SW 1271 (cell line): ENCODE measurements at regions not wholly inside any gene's neighbourhood (a gene's known extent, or its start where the extent isn't known, plus 50 kb on each side); places are given as distances from the start of the nearest gene placed in this dataset.
"Not testable (repeated sequence)": the region's sequence is repeated elsewhere in the genome, so short reads cannot be mapped to it uniquely, and the experiment has no call there.

ENCODE experiments used
- DNase-seq, 2 experiments: peaks; one replicate each; lab custom pipeline; 2025; lab: John Stamatoyannopoulos, UW

GRCh38 chrX:46223499-46223898 is 321.7 kb downstream of the ZNF674 start:
- DNase-seq = not testable (repeated sequence)

DNA sequence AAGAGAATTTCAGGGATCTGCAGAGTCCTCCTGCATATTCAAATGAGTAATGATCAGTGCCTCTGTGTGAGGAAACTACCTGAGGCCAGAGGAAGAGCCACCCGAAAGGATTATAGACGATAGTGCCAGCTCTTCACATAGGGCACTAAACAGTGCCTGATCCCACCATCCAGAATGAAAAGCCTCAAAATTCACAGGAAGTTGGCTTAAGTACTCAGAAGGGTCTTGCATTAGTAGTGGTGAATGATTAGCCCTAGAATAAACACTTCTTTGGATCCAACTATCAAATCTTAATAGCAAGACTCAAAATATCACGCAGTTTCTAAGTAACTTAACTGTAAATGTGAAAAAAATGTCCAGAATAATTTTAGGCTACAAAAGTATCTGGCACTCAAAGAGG is 324.4 kb downstream of the ZNF674 start:
- no peak for DNase-seq

DNA sequence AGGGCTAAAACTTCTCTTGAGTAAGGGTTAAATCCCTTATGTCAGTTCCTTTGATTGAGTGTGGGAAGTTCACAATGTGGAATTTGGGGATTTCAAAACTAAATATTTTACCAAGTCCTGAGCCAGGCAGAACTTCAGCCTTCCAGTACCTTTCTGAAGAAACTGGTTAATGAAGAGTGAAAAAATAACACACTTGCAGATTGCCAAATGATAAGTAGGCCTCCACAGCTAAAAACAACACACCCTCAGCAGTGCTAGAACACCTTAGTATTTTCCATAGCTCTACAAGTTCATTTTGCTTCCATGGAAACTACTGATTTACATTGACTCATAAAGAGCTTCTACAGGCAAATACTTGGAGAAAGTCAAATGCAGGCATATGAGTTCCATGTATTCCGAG is 326.8 kb downstream of the ZNF674 start:
- DNase-seq = no peak

- DNase-seq = no peak
Observed at GRCh38 chrX:46216406-46216805, 328.8 kb downstream of the ZNF674 start.

DNA sequence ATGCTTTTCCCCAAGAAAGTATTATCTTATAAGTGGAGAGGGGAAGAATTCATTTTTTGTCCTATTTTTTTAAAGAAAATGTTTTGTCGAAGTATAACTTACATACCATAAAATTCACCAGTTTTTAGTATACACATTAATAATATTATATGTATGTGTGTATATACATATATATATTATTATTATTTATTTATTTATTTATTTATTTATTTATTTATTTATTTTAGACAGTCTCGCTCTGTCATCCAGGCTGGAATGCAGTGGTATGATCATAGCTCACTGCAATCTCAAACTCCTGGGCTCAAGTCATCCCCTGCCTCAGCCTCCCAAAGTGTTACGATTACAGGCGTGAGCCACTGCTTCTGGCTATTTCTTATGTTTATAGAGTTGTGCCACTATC is 334.1 kb downstream of the ZNF674 start:
- DNase-seq = no peak

DNA sequence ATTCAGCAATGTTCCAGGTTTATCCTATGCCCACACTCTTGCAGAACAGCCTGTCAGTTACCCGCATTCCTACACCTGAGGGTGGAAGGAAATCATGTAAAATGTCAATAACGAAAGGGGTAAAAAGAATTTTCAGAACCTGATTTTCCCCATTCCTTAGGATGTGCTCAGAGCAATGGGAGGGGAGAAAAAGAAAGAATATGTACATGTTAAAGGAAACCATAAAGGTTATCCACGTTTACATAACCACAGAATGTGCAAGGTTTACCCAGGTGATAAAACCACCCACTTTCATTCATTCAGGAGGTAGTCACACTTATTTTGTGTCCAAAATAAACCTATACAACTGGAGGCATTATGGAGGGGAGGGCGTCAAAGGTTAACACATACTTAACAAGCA is 335.5 kb downstream of the ZNF674 start:
- DNase-seq = no peak

GRCh38 chrX:46209037-46209436 is 336.2 kb downstream of the ZNF674 start:
- DNase-seq = no peak

- DNase-seq = no peak
Observed at GRCh38 chrX:46208225-46208854, 336.9 kb downstream of the ZNF674 start.

- DNase-seq = no peak
Observed at GRCh38 chrX:46204721-46205422, 340.3 kb downstream of the ZNF674 start.

- no peak for DNase-seq
Observed at GRCh38 chrX:46202733-46203514, 342.3 kb downstream of the ZNF674 start.

DNA sequence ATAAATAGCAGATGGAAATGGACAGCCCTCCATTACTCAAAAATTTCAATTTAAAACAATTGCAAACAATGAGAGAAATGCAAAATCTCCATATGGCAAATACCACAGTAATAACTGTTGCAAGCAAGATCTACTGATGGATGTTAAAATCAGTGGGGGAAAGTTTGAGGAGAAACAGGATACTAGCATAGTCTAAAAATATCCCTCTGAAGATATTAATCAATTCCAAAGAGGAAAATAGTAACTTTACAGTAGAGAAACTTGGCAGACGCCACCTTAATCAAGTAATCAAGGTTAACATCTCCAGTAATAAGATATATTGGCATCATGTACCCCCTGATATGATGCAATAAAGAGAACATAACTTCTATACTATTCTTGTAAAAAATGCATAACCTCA is 344.8 kb downstream of the ZNF674 start:
- no peak for DNase-seq

- no peak for DNase-seq
Observed at GRCh38 chrX:46198858-46199257, 346.4 kb downstream of the ZNF674 start.

DNA sequence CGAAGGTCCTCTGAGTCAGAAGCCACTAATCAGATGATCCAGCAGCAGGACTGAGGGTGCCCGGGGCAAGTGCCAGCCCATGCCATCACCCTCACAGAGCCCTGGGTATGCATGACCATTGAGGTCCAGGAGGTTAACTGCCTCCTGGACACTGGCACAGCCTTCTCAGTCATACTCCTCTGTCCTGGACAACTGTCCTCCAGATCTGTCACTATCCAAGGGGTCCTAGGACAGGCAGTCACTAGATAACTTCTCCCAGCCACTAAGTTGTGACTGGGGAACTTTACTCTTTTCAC is 358.5 kb downstream of the ZNF674 start:
- DNase-seq = not testable (repeated sequence)

GRCh38 chrX:46185923-46186810 is 359.1 kb downstream of the ZNF674 start:
- no peak for DNase-seq

DNA sequence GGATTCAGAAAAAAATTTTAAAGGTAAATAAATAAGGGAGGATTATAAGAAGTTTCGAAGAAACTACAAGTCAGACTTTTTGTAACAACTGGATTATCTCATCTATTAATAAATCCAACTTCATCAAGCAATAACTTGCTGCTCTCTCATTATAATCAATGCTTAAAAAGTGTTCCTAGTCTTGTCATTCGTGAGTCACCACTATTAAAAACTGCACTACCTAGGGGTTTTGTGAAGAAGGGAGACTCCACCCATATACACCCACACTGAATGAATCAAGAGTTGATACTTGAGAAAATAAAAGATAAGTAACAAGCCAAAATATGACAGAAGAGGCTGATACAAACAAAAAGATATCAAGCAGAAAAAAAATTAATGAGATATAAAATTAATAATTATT is 360.5 kb downstream of the ZNF674 start:
- no peak for DNase-seq

DNA sequence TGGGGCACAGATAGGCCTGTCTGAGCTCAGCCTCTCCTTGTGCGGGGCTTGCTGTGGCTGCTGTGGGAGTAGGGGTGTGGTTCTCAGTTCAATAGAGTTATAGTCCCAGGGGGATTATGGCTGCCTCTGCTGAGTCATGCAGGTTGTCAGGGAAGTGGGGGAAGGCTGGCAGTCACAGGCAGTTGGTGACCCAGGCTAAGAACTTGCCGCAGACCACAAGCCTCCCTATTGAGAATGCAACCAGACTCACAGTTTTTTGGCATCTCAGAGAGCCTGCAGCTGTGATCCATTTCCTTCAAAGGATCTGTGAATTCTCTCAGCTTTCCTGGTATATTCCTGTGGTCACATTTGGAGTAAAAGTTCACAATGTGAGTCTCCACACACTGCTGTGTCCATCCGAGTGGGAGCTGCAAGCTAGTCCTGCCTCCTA is 364.9 kb downstream of the ZNF674 start:
- DNase-seq = no peak

DNA sequence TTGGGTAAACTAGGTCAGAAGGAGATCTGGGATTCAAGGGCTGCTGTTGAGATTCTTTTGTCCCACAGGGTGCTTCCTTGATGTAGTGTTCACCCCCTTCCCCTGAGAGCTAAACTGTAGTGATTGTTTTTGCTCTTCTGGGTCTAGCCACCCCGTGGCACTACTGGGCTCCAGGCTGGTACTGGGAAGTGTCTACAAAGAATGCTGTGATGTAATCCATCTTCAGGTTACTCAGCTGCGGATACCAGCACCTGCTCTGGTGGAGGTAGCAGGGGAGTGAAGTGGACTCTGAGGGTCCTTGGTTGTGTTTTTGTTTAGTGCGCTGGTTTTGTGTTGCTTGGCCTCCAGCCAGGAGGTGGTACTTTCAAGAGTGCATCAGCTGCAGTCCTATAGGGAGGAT is 365.5 kb downstream of the ZNF674 start:
- no peak for DNase-seq

DNA sequence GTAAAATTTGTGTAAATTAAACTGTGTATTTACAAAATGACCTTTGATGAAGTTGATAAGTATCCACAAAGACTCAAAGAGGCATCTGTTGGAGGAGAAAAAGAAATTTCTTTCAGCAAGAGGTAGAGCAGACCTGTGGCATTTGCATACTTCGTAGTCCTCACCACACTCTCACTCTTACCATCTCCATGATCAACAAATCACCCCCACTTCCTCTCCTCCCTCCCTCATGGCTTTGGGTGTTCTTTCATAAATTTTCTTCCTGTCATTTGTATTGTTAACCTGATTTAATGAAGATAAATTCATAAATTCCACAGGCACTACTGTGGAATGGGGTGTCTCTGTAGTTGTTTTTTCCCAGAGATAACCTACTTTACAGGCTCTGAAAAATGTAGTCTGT is 366.5 kb downstream of the ZNF674 start:
- no peak for DNase-seq

- no peak for DNase-seq
Observed at GRCh38 chrX:46173159-46173558, 372.1 kb downstream of the ZNF674 start.

GRCh38 chrX:46171457-46171856 is 373.8 kb downstream of the ZNF674 start:
- not testable (repeated sequence) for DNase-seq

DNA sequence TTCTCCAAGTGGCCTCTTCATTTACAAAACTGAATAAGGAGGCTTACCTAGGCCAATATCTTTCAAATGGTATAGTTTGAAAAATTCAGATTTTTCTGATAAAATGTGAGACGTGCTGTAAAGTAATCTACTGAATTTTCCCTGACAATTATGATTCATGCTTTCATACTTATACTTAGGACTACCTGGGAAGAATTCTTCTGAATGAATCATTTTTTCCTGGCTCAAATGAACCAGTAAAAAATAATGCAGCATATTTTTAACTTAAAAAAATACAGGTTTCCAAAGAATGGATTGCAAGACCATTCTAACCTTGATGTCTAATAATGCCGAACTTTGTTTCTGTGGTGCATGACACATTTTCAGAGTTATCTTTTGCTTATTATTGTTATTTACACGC is 375.4 kb downstream of the ZNF674 start:
- no peak for DNase-seq

DNA sequence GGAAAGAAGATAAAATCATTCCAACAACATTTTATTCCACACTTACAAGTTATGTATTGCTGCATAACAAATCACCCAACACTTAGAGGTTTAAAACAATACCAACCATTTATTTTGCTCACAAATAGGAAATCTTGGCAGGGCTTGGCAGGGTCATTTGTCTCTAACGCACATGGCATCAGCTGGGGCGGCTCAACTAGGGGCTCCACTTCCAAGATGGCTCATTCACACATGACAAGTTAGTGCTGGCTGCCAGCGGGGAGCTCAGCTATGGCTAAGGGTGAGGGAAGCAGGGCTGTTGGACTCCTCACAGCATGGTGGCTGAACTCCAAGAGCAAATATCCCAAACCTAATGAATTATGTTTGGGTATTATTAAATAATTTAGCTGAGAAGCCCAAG is 377.0 kb downstream of the ZNF674 start:
- DNase-seq = no peak
